Mucosa of stomach (tissue), 1 donor: ENCODE measurements at regions not wholly inside any gene's neighbourhood (a gene's known extent, or its start where the extent isn't known, plus 50 kb on each side); places are given as distances from the start of the nearest gene placed in this dataset.

Experiments used
- H3K27me3 ChIP-seq: one replicate; pipeline ENCODE4 v1.7.0; 2013; ENCODE audit warnings: mild to moderate bottlenecking, low read length; ENCODE audit not compliant: control insufficient read depth, insufficient read depth
- H3K36me3 ChIP-seq: one replicate; pipeline ENCODE4 v1.7.0; 2013; ENCODE audit warnings: low read length; ENCODE audit not compliant: control insufficient read depth, insufficient read depth
- H3K4me1 ChIP-seq: one replicate; pipeline ENCODE4 v1.7.0; 2013; ENCODE audit warnings: mild to moderate bottlenecking, low read length; ENCODE audit not compliant: control insufficient read depth, insufficient read depth
- H3K4me3 ChIP-seq: one replicate; pipeline ENCODE4 v1.7.0; 2013; ENCODE audit warnings: low read length
- H3K9ac ChIP-seq: one replicate; pipeline ENCODE4 v1.7.0; 2013; ENCODE audit warnings: mild to moderate bottlenecking, low read length, moderate library complexity
- H3K9me3 ChIP-seq: one replicate; pipeline ENCODE4 v1.7.0; 2013; ENCODE audit warnings: mild to moderate bottlenecking, low read length, moderate library complexity; ENCODE audit not compliant: control insufficient read depth
- donor health status: Pancreatic carcinoma.

DNA sequence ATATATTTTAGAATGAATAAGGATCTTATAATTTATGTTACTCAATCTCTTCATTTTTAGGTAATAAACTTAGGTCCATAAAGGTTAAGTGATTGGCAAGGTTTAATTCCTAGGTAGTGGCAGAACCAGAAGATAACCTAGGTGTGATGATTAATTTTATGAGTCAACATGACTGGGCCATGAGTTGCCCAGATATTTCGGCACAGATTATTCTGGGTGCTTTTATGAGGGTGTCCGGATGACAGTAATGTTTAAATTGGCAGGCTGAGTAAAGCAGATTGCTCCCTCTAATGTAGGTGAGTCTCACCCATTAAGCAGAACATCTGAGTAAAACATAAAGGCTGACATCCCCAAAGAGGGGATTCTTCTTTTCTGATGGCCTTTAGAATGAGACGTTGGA, 1349.3 kb upstream of the CELF2 start:
- Histone ChIP-seq H3K4me3 (no peak overlapping the region), H3K9ac (no peak overlapping the region), H3K9me3 (no peaks in the 10 kb centered on the region), H3K4me1 (no peaks in the 10 kb centered on the region), H3K36me3 (no peaks in the 10 kb centered on the region), H3K27me3 (no peaks in the 10 kb centered on the region)

DNA sequence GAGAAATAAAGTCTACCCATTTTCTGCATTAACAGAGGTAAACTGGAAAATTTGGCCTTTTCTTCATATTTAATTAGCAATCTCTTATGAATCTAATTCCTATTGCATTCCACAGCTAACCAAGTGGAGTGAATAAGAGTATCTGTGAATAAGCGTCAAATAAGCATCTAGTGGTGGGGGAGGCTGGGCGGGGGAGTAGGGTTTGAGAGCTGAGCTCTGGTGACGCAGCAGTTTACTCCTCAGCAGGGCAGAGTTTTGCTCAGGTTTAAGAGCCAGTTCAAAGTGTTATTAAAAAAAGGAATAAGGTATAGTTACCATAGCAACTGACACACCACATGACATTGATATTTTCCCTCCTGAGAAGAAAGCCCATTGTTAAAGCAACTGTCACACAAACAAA, 1346.8 kb upstream of the CELF2 start:
- H3K27me3 ChIP-seq, result no peaks in the 10 kb centered on the region
- H3K9ac ChIP-seq, result no peak overlapping the region
- no peaks in the 10 kb centered on the region for H3K36me3 ChIP-seq
- H3K4me3 ChIP-seq, result no peak overlapping the region
- no peaks in the 10 kb centered on the region for H3K9me3 ChIP-seq
- no peaks in the 10 kb centered on the region for H3K4me1 ChIP-seq

- no peaks in the 10 kb centered on the region for H3K9me3 ChIP-seq
- H3K4me1 ChIP-seq, result no peaks in the 10 kb centered on the region
- H3K9ac ChIP-seq, result no peak overlapping the region
- no peaks in the 10 kb centered on the region for H3K36me3 ChIP-seq
- no peaks in the 10 kb centered on the region for H3K27me3 ChIP-seq
- H3K4me3 ChIP-seq, result no peak overlapping the region
These were observed 1336.0 kb upstream of the CELF2 start for GRCh38 chr10:9681655-9682054.

DNA sequence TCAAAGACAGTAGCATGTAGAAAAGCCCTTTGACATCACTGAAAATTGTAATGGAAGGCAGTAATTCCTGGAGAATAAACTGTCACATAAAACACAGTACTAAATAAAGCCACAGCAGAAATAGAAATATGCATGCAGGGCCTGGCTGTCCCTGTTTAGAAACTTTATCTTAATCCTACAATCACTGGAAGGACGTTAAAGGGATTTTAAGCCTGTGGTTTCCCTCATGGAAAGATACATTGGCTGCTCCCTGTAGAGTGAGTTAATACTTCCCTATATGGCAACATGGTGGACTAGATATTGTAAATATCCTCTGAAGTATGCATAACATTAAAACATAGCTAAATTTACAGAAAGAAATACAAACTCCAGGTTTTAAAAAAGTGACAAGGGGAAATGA, 1334.9 kb upstream of the CELF2 start:
- H3K9ac ChIP-seq, result no peak overlapping the region
- no peak overlapping the region for H3K4me3 ChIP-seq
- no peaks in the 10 kb centered on the region for H3K9me3 ChIP-seq
- no peaks in the 10 kb centered on the region for H3K4me1 ChIP-seq
- H3K27me3 ChIP-seq, result no peaks in the 10 kb centered on the region
- no peaks in the 10 kb centered on the region for H3K36me3 ChIP-seq

- Histone ChIP-seq H3K27me3 (no peaks in the 10 kb centered on the region), H3K4me3 (no peak overlapping the region), H3K9ac (no peak overlapping the region), H3K9me3 (no peaks in the 10 kb centered on the region), H3K4me1 (no peaks in the 10 kb centered on the region), H3K36me3 (no peaks in the 10 kb centered on the region)
These were observed 1333.5 kb upstream of the CELF2 start for GRCh38 chr10:9684186-9684585.

DNA sequence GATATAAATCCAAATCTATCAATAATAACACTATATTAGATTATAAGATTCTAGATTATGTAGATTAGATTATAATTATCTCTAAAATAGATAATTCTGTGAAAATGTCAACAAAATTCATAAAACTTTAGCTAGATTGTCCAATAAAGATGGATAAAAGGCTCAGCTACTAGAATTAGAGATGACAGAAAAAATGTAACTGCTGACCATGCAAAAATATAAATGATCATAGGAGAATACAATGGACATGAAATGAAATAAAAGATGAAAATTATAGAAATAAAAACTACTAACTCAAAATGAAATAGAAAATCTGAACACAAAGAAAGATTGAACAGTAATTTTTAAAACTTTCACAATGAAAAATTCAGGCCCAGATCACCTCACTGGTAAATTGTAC, 1332.1 kb upstream of the CELF2 start:
- Histone ChIP-seq H3K36me3 (no peaks in the 10 kb centered on the region), H3K4me1 (no peaks in the 10 kb centered on the region), H3K9me3 (no peaks in the 10 kb centered on the region), H3K27me3 (no peaks in the 10 kb centered on the region), H3K4me3 (no peak overlapping the region), H3K9ac (no peak overlapping the region)

DNA sequence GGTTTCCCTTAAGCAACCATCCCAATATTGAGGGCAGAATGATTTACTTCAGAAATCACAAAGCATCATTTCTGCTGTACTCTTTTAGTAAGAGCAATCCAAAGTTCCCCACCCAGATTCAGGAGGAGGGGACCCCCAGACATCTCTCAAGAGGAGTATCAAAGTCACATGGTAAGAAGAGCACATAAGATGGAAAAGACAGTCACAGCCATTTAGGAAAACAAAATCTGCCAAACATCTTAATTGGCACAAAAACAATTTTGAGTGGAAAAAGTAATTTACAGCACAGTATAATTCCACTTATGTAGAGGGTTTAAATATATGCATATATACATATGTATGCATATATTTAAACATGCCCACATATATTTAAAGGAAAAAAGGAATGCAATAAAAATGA, 1329.0 kb upstream of the CELF2 start:
- Histone ChIP-seq H3K9me3 (no peaks in the 10 kb centered on the region), H3K27me3 (no peaks in the 10 kb centered on the region), H3K4me1 (no peaks in the 10 kb centered on the region), H3K9ac (no peak overlapping the region), H3K4me3 (no peak overlapping the region), H3K36me3 (no peaks in the 10 kb centered on the region)

GRCh38 chr10:9707216-9707615, 1310.5 kb upstream of the CELF2 start:
- no peaks in the 10 kb centered on the region for H3K36me3 ChIP-seq
- no peaks in the 10 kb centered on the region for H3K4me1 ChIP-seq

GRCh38 chr10:9709849-9710248, 1307.8 kb upstream of the CELF2 start:
- Histone ChIP-seq H3K9me3 (no peaks in the 10 kb centered on the region), H3K4me1 (no peaks in the 10 kb centered on the region), H3K9ac (no peak overlapping the region), H3K27me3 (no peaks in the 10 kb centered on the region), H3K4me3 (no peak overlapping the region), H3K36me3 (no peaks in the 10 kb centered on the region)

More at GRCh38 chr10:9707216-9707615, 1310.5 kb upstream of the CELF2 start:
- H3K9me3 ChIP-seq, result no peaks in the 10 kb centered on the region
- H3K4me3 ChIP-seq, result no peak overlapping the region
- H3K27me3 ChIP-seq, result no peaks in the 10 kb centered on the region
- H3K9ac ChIP-seq, result no peak overlapping the region

GRCh38 chr10:9712393-9712792, 1305.3 kb upstream of the CELF2 start:
- no peaks in the 10 kb centered on the region for H3K9me3 ChIP-seq
- H3K9ac ChIP-seq, result no peak overlapping the region
- H3K4me1 ChIP-seq, result no peaks in the 10 kb centered on the region

DNA sequence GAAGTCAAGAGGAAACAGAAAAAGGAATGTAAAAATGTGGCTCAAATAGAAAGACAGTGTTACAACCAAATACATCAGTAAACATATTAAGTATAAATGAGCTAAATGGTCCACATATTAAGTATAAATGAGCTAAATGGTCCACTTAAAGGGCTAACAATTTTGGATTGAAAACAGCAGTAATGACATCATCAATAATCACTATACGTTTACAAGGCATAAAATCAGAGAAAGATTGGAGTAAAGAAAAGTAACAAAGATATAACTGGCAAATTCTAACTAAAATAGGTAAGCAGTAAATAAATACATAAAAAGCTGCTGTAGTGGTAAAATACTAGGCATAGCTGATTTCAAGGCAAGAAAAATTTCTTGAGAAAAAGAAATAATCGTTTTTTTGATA, 1298.4 kb upstream of the CELF2 start:
- H3K4me1 ChIP-seq, result no peaks in the 10 kb centered on the region
- no peaks in the 10 kb centered on the region for H3K9me3 ChIP-seq
- no peak overlapping the region for H3K4me3 ChIP-seq
- no peaks in the 10 kb centered on the region for H3K27me3 ChIP-seq
- H3K36me3 ChIP-seq, result no peaks in the 10 kb centered on the region
- H3K9ac ChIP-seq, result no peak overlapping the region

More at GRCh38 chr10:9712393-9712792, 1305.3 kb upstream of the CELF2 start:
- Histone ChIP-seq H3K4me3 (no peak overlapping the region), H3K27me3 (no peaks in the 10 kb centered on the region), H3K36me3 (no peaks in the 10 kb centered on the region)

DNA sequence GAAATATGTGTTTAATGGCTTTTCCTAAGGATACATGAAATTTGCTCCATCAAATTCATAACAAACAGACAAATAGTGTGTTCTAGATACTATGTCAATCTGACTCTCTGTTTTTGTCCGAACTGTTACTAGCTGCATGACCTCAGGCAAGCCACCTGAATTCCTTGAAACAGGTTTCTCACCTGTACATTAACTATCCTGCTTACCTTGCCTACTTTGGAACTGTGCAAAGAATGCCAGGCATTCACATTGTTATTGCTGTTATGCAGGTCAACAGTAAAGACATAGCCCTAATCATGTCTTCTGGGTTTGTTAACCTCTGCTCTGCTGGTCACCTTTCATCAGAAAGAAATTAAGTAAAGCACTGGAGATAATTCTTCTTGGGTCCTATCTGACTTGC, 1283.9 kb upstream of the CELF2 start:
- Histone ChIP-seq H3K9me3 (no peaks in the 10 kb centered on the region), H3K27me3 (no peaks in the 10 kb centered on the region), H3K4me1 (no peaks in the 10 kb centered on the region), H3K9ac (no peak overlapping the region), H3K4me3 (no peak overlapping the region), H3K36me3 (no peaks in the 10 kb centered on the region)

GRCh38 chr10:9734218-9734617, 1283.5 kb upstream of the CELF2 start:
- Histone ChIP-seq H3K4me3 (no peak overlapping the region), H3K4me1 (no peaks in the 10 kb centered on the region), H3K27me3 (no peaks in the 10 kb centered on the region), H3K9ac (no peak overlapping the region), H3K36me3 (no peaks in the 10 kb centered on the region), H3K9me3 (no peaks in the 10 kb centered on the region)
